ENCODE measurements at regions not wholly inside any gene's neighbourhood (a gene's known extent, or its start where the extent isn't known, plus 50 kb on each side); places are given as distances from the start of the nearest gene placed in this dataset.
A peak's percentile ranks its signal among the peaks of the same experiment; 100 is the strongest.

DNA sequence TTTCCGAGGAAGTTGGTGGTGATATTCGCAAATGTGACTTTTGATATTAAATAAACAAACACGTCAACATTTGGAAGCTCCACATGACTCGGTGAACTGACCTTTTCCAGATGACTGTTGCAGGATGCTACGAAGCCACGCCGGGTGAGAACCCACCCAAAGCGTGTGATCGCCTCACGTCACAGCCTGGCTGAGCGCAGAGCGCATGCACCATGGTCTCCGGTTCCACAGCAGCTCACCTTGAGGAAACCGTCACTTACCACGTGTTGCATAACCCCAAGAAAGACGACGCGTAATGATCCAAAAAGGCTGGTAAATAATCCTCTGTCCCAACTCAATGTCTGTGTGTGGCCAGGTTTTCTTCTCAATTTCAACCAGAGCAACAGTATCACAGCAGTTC, 64.5 kb upstream of the CTDP1 start:
- no peak for DNase-seq (ENCODE audit: low spot score)
- Mint-ChIP-seq H3K27me3 (ENCODE audit: unreplicated experiment) (peaks cover 3% of the 10 kb centered on the region), H3K4me1 (ENCODE audit: unreplicated experiment) (peaks cover 3% of the 10 kb centered on the region), H3K9me3 (ENCODE audit: unreplicated experiment) (no peaks in the 10 kb centered on the region), H3K4me3 (ENCODE audit: unreplicated experiment) (no peak overlapping the region), H3K27ac (ENCODE audit: unreplicated experiment) (no peak overlapping the region), H3K36me3 (ENCODE audit: low read depth, unreplicated experiment) (no peaks in the 10 kb centered on the region)
- TF ChIP-seq, protein P1, sequence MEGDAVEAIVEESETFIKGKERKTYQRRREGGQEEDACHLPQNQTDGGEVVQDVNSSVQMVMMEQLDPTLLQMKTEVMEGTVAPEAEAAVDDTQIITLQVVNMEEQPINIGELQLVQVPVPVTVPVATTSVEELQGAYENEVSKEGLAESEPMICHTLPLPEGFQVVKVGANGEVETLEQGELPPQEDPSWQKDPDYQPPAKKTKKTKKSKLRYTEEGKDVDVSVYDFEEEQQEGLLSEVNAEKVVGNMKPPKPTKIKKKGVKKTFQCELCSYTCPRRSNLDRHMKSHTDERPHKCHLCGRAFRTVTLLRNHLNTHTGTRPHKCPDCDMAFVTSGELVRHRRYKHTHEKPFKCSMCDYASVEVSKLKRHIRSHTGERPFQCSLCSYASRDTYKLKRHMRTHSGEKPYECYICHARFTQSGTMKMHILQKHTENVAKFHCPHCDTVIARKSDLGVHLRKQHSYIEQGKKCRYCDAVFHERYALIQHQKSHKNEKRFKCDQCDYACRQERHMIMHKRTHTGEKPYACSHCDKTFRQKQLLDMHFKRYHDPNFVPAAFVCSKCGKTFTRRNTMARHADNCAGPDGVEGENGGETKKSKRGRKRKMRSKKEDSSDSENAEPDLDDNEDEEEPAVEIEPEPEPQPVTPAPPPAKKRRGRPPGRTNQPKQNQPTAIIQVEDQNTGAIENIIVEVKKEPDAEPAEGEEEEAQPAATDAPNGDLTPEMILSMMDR (IDR thresholded peaks at IDR 0.05; ENCODE audit: unreplicated experiment): no peak

DNA sequence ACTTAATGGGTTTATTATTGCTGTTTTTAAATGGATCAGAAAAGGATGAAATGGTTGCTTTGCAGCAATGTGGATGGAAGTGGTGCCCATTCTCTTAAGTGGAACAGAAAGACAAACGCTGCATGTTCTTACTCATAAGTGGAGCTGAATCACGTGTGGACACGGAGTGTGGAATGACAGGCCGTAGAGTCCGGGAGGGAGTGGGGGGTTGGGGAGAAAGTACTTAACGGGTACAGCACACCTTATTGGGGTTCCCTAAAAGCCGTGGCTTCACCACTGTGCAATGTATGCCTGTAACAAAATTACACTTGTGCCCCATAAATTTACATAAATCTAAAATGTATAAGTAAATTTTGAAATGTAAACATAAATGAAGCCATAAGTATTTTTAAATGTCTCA, 64.0 kb upstream of the CTDP1 start:
- no peak overlapping the region for H3K27ac Mint-ChIP-seq (ENCODE audit: unreplicated experiment)
- TF ChIP-seq, protein P1 (IDR thresholded peaks at IDR 0.05; ENCODE audit: unreplicated experiment): no peak
- no peak for DNase-seq (ENCODE audit: low spot score)
- H3K27me3 Mint-ChIP-seq (ENCODE audit: unreplicated experiment): peaks cover 3% of the 10 kb centered on the region
- H3K4me1 Mint-ChIP-seq (ENCODE audit: unreplicated experiment): peaks cover 3% of the 10 kb centered on the region
- no peaks in the 10 kb centered on the region for H3K36me3 Mint-ChIP-seq (ENCODE audit: low read depth, unreplicated experiment)
- H3K4me3 Mint-ChIP-seq (ENCODE audit: unreplicated experiment): no peak overlapping the region
- no peaks in the 10 kb centered on the region for H3K9me3 Mint-ChIP-seq (ENCODE audit: unreplicated experiment)

DNA sequence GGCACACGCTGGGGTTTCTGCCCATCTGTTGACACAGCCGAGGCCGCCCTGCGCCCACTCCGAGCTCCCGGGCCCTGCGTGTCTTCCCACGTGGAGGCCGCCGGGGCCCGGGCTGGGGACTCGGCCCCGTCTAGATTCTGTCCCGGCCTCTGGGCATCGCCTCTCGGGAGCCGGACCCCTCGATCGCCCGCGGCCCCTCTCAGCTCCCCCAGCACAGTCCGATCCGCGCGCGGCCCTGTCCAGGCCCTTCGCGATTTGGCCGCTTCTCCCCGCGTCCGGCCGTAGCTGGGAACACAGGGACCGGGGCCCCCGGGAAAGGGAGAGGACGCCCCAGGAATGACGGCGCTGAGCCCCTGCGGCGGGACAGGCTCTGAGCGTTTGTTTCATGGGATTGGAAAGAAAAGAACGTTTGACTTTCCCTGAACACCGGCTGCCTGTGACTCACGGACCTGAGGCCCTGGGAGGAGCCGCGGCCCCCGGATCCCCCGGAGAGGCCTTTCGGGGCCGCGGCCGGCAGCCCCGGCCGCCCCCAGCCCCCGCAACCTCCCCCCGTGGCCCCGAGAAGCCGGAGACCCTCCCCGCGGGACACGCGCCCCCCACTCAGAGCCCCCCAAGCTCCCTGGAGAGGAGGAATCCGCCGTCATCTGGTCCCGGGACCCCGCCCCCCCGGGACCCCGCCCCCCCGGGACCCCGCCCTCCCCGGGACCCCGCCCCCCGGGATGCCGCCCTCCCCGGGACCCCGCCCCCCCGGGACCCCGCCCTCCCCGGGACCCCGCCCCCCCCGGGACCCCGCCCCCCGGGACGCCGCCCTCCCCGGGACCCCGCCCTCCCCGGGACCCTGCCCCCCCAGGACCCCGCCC, 62.7 kb upstream of the CTDP1 start:
- no peaks in the 10 kb centered on the region for H3K36me3 Mint-ChIP-seq (ENCODE audit: low read depth, unreplicated experiment)
- no peak overlapping the region for H3K4me3 Mint-ChIP-seq (ENCODE audit: unreplicated experiment)
- H3K27ac Mint-ChIP-seq (ENCODE audit: unreplicated experiment): no peak overlapping the region
- TF ChIP-seq, protein P1 (IDR thresholded peaks at IDR 0.05; ENCODE audit: unreplicated experiment): no peak
- peaks cover 3% of the 10 kb centered on the region for H3K27me3 Mint-ChIP-seq (ENCODE audit: unreplicated experiment)
- peak; percentile 14 for DNase-seq (ENCODE audit: low spot score)
- no peaks in the 10 kb centered on the region for H3K9me3 Mint-ChIP-seq (ENCODE audit: unreplicated experiment)
- no peaks in the 10 kb centered on the region for H3K4me1 Mint-ChIP-seq (ENCODE audit: unreplicated experiment)

DNA sequence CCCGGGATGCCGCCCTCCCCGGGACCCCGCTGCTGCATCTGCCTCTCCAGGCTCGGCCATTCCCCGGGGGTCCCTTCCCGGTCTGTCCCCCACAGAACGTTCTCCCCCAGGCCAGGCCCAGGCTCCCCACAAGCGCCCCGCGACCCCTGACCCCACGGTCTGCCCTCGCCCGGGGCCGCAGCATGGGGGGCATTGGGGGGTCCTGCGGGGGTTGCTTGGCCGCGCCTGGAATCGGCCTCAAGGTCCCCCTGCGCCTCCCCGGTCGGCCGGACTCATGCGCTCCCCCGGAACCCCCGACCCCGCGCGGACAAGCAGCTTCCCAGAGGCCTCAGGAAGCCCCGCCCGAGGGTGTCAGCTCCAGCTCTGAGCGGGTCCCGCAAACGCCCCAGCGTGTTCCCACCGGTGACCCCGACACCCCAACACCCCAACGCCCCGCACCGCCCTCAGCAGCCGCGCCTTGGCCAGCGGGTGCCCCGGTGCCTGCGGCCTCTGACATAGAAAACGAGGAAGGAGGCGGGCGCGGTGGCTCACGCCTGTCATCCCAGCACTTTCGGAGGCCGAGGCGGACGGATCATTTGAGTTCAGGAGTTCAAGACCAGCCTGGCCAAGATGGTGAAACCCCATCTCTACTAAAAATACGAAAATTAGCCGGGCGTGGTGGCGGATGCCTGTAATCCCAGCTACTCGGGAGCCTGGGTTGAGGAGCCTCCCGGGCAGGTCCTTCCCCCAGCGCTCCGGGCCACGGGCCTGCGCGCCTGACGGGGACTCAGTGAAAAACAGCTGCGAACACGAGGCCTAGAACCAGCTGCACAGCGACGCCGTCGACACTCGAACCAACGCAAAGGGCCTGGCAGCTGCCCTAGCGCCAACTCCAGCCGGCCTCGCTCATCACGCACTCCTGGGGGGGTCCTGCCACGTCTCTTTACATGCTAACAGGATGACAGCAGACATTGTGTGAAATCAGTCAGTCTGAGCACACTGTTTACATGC, 61.8 kb upstream of the CTDP1 start:
- Mint-ChIP-seq H3K36me3 (ENCODE audit: low read depth, unreplicated experiment) (no peaks in the 10 kb centered on the region), H3K9me3 (ENCODE audit: unreplicated experiment) (no peaks in the 10 kb centered on the region), H3K27ac (ENCODE audit: unreplicated experiment) (no peak overlapping the region), H3K27me3 (ENCODE audit: unreplicated experiment) (peaks cover 3% of the 10 kb centered on the region), H3K4me3 (ENCODE audit: unreplicated experiment) (peak overlapping the region; percentile 75), H3K4me1 (ENCODE audit: unreplicated experiment) (no peaks in the 10 kb centered on the region)
- TF ChIP-seq, protein P1 (IDR thresholded peaks at IDR 0.05; ENCODE audit: unreplicated experiment): no peak
- peak; percentile 9 for DNase-seq (ENCODE audit: low spot score)

Measured in endothelial cell (in vitro differentiated cells).